Activated CD8-positive, alpha-beta T cell treated with anti-CD3 and anti-CD28 coated beads, Interleukin-2, amount 10 ng/mL, durations not matched to agents 7 days and 5 days (primary cell): ENCODE measurements at regions not wholly inside any gene's neighbourhood (a gene's known extent, or its start where the extent isn't known, plus 50 kb on each side); places are given as distances from the start of the nearest gene placed in this dataset.
"Not testable (repeated sequence)": the region's sequence is repeated elsewhere in the genome, so short reads cannot be mapped to it uniquely, and the experiment has no call there.

Experiments used
- ATAC-seq: fragments of 150-1000 bp; cut with Tn5 transposase; one replicate; pipeline ENCODE4 v1.10.0; 2021; ENCODE audit warnings: moderate library complexity
- CTCF ChIA-PET: fragments of 350-600 bp; sonication (Branson Sonifier 250); formaldehyde crosslinking; loops from one replicate; lab custom pipeline; 2021; ENCODE audit warnings: antibody characterized with exemption; lab: Charles Lee
- POLR2A ChIA-PET: fragments of 350-600 bp; sonication (Branson Sonifier 250); formaldehyde crosslinking; loops from one replicate; lab custom pipeline; 2021; ENCODE audit warnings: antibody characterized with exemption; lab: Charles Lee
- DNase-seq: peaks from one replicate; pipeline ENCODE4 v3.0.0-alpha.2; 2020
- H3K27ac Mint-ChIP-seq: one replicate; pipeline ENCODE4 v1.8.0; 2021; ENCODE audit warnings: mild to moderate bottlenecking, mixed read lengths
- H3K27me3 Mint-ChIP-seq: one replicate; pipeline ENCODE4 v1.8.0; 2021; ENCODE audit warnings: low read depth, mixed read lengths
- H3K36me3 Mint-ChIP-seq: one replicate; pipeline ENCODE4 v1.8.0; 2021; ENCODE audit warnings: low read depth, mixed read lengths
- H3K4me1 Mint-ChIP-seq: one replicate; pipeline ENCODE4 v1.8.0; 2021; ENCODE audit warnings: low read depth, mixed read lengths
- H3K4me3 Mint-ChIP-seq: one replicate; pipeline ENCODE4 v1.8.0; 2021; ENCODE audit warnings: mild to moderate bottlenecking, mixed read lengths
- H3K9me3 Mint-ChIP-seq: one replicate; pipeline ENCODE4 v1.8.0; 2022; ENCODE audit warnings: mixed read lengths; ENCODE audit not compliant: insufficient read depth

DNA sequence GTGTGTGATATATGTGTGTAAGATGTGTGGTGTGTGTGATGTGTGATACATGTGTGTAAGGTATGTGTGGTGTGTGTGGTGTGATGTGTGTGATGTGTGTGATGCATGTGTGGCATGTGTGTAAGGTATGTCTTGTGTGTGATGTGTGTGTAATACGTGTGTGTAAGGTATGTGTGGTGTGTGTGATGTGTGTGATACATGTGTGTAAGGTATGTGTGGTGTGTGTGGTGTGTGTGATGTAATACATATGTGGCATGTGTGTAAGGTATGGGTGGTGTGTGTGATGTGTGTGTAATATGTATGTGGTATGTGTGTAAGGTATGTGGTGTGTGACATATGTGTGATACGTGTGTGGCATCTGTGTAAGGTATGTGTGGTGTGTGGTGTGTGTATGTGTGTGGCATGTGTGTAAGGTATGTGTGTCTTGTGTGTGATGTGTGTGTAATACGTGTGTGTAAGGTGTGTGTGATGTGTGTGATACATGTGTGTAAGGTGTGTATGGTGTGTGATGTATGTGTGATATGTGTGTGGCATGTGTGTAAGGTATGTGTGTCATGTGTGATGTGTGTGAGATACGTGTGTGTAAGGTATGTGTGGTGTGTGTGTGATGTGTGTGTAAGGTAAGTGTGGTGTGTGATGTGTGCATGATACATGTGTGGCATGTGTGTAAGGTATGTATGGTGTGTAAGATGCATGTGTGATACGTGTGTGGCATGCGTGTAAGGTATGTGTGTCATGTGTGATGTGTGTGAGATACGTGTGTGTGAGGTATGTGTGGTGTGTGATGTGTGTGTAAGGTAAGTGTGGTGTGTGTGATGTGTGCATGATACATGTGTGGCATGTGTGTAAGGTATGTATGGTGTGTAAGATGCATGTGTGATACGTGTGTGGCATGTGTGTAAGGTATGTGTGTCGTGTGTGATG lies 126.9 kb downstream of the COPS8 start:
- H3K4me1 Mint-ChIP-seq, DNase-seq, POLR2A ChIA-PET, H3K36me3 Mint-ChIP-seq, H3K4me3 Mint-ChIP-seq, ATAC-seq, H3K27ac Mint-ChIP-seq, H3K9me3 Mint-ChIP-seq, CTCF ChIA-PET, H3K27me3 Mint-ChIP-seq: not testable (repeated sequence)

GRCh38 chr2:237213315-237214022 lies 127.8 kb downstream of the COPS8 start:
- Mint-ChIP-seq H3K27ac (no peak overlapping the region), H3K9me3 (no peaks in the 10 kb centered on the region), H3K27me3 (no peaks in the 10 kb centered on the region), H3K36me3 (no peaks in the 10 kb centered on the region), H3K4me3 (no peak overlapping the region), H3K4me1 (no peaks in the 10 kb centered on the region)
- POLR2A ChIA-PET, result no interaction called here
- DNase-seq, result no peak
- no peak for ATAC-seq
- CTCF ChIA-PET, result no interaction called here

DNA sequence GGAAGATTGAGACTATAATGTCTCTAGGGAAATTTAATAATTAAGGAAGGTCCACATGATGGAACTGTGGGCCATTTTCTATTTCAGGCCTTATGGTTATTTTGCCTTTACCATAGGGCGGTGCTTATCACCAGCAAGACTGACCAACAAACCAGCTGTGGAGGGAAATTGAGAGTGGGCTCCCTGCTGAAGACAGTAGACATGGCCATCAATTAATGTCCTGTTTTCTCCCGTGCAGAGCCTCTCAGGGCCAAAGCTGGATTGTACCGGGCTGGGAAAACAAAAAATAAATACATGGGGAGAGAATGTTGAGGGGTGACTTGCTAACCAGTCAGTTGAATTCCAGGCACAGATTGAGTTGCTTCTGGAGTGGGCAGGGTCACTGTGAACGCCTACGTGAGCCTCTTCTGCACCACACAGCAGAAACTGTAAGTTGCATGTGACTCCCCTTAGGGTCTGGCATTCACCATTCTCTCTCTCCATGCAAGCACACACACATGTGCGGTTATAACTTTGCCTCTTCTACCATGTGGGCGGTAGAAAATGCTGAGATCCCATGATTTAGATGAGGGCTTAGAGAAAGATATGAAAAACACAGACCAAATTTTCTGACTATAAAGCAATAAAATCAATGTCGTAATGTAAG lies 128.5 kb downstream of the COPS8 start:
- Mint-ChIP-seq H3K4me1 (no peaks in the 10 kb centered on the region), H3K27ac (no peak overlapping the region), H3K9me3 (no peaks in the 10 kb centered on the region), H3K27me3 (peaks cover 3% of the 10 kb centered on the region), H3K4me3 (no peak overlapping the region), H3K36me3 (no peaks in the 10 kb centered on the region)
- ChIA-PET POLR2A (no interaction called here), CTCF (no interaction called here)
- DNase-seq, result no peak
- no peak for ATAC-seq

DNA sequence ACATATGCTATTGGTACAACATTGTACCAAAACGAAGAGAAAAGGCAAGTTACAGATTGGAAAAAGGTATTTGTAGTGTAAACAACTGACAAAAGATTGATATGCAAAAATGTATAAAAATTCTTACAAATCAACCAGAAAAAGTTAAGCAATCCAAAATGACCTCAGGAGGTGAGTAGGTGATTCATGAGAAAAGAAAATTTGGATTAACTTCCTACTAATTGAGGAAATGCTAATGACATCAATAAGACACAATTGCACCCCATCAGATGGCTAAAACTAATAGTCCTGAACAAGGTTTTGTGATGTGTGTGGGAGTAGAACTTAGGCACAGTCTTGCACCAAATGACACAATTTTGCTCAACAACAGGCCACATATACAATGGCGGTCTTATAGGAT lies 129.3 kb downstream of the COPS8 start:
- Mint-ChIP-seq H3K27me3 (peaks cover 3% of the 10 kb centered on the region), H3K4me1 (no peaks in the 10 kb centered on the region), H3K36me3 (no peaks in the 10 kb centered on the region), H3K27ac (no peak overlapping the region), H3K9me3 (no peaks in the 10 kb centered on the region), H3K4me3 (no peak overlapping the region)
- no peak for DNase-seq
- ATAC-seq, result no peak
- ChIA-PET POLR2A (no interaction called here), CTCF (no interaction called here)

GRCh38 chr2:237217995-237218616 lies 132.4 kb downstream of the COPS8 start:
- Mint-ChIP-seq H3K4me3 (no peak overlapping the region), H3K36me3 (no peaks in the 10 kb centered on the region), H3K4me1 (no peaks in the 10 kb centered on the region), H3K27ac (no peak overlapping the region), H3K27me3 (peaks cover 12% of the 10 kb centered on the region), H3K9me3 (no peaks in the 10 kb centered on the region)
- ATAC-seq (no peak), DNase-seq (no peak)
- POLR2A ChIA-PET, result no interaction called here
- CTCF ChIA-PET, result no interaction called here

- no peak for DNase-seq
- Mint-ChIP-seq H3K27ac (no peak overlapping the region), H3K9me3 (no peaks in the 10 kb centered on the region), H3K4me1 (no peaks in the 10 kb centered on the region), H3K36me3 (no peaks in the 10 kb centered on the region), H3K4me3 (no peak overlapping the region), H3K27me3 (peaks cover 12% of the 10 kb centered on the region)
- ChIA-PET CTCF (no interaction called here), POLR2A (no interaction called here)
- ATAC-seq, result no peak
Observed at GRCh38 chr2:237218756-237219155, 133.1 kb downstream of the COPS8 start.

GRCh38 chr2:237219826-237220225 lies 134.1 kb downstream of the COPS8 start:
- Mint-ChIP-seq H3K27ac (no peak overlapping the region), H3K27me3 (peaks cover 12% of the 10 kb centered on the region), H3K36me3 (no peaks in the 10 kb centered on the region), H3K4me3 (no peak overlapping the region), H3K4me1 (no peaks in the 10 kb centered on the region), H3K9me3 (no peaks in the 10 kb centered on the region)
- ChIA-PET CTCF (no interaction called here), POLR2A (no interaction called here)
- ATAC-seq (no peak), DNase-seq (no peak)

- CTCF ChIA-PET, result no interaction called here
- Mint-ChIP-seq H3K4me3 (no peak overlapping the region), H3K9me3 (no peaks in the 10 kb centered on the region), H3K36me3 (no peaks in the 10 kb centered on the region), H3K27ac (no peak overlapping the region), H3K27me3 (peaks cover 17% of the 10 kb centered on the region), H3K4me1 (no peaks in the 10 kb centered on the region)
- no peak for DNase-seq
- no peak for ATAC-seq
- POLR2A ChIA-PET, result no interaction called here
Observed at GRCh38 chr2:237221443-237221842, 135.8 kb downstream of the COPS8 start.

DNA sequence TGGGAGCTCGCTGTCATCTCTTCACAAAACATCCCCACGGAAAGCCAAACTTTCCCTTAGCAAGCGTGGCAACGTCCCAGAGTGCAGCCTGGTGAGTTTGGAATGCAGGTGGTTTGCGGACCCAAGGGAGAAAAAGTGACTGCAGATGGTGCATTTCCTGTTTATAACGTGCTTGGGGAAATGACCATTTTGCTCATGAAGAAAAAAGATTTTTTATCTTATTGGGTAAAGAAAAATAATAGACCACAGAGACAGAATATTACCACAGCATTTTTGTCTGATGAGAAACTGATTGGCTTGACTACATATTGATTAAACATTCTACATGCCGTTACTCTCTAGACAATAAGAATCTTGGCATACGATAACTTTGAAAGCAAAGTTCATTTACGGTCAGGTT lies 136.5 kb downstream of the COPS8 start:
- CTCF ChIA-PET, result no interaction called here
- DNase-seq (no peak), ATAC-seq (no peak)
- Mint-ChIP-seq H3K4me3 (no peak overlapping the region), H3K36me3 (no peaks in the 10 kb centered on the region), H3K27me3 (peaks cover 17% of the 10 kb centered on the region), H3K27ac (no peak overlapping the region), H3K4me1 (no peaks in the 10 kb centered on the region), H3K9me3 (no peaks in the 10 kb centered on the region)
- POLR2A ChIA-PET, result no interaction called here

- H3K27me3 Mint-ChIP-seq, result peaks cover 17% of the 10 kb centered on the region
- peaks cover 2% of the 10 kb centered on the region for H3K4me1 Mint-ChIP-seq
- ATAC-seq (no peak), DNase-seq (no peak)
- POLR2A ChIA-PET, result no interaction called here
- H3K4me3 Mint-ChIP-seq, result no peak overlapping the region
- H3K36me3 Mint-ChIP-seq, result no peaks in the 10 kb centered on the region
- CTCF ChIA-PET, result no interaction called here
- no peak overlapping the region for H3K27ac Mint-ChIP-seq
- no peaks in the 10 kb centered on the region for H3K9me3 Mint-ChIP-seq
Observed at GRCh38 chr2:237222601-237223041, 136.9 kb downstream of the COPS8 start.

DNA sequence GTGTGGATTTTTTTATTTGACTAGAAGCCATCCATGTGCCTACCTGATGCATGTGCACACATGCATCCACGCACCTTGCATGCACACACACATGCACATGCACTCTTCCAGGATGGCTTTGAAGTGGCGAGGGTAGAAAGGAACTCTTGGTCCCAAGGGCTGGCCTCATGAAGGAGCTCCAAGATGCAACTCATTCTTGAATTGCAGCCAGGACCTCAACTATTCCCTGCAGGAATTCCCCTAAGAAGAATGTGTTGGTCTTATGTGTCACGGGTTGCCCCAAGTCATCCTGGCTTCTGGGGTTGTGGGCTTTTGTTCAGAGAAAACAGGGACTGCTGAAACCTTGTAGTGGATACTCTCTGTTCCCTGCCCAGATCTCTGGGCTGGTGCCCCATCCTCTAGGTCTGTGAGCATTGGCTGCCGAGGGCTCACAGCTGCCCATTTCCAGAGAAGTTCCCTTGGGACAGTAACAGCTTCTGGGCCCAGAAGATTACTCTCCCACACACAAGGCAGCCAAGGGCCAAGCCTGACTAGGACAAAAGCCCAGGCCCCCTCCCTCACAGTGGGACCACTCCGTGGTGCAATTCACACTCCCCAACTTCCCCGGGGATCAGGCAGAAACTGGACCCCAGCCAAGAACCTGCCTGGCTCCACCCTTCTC lies 137.6 kb downstream of the COPS8 start:
- ChIA-PET CTCF (no interaction called here), POLR2A (no interaction called here)
- DNase-seq (no peak), ATAC-seq (no peak)
- peaks cover 19% of the 10 kb centered on the region for H3K27me3 Mint-ChIP-seq
- H3K4me3 Mint-ChIP-seq, result no peak overlapping the region
- no peaks in the 10 kb centered on the region for H3K9me3 Mint-ChIP-seq
- H3K4me1 Mint-ChIP-seq, result peaks cover 5% of the 10 kb centered on the region
- H3K27ac Mint-ChIP-seq, result no peak overlapping the region
- no peaks in the 10 kb centered on the region for H3K36me3 Mint-ChIP-seq
